Keratinocyte (primary cell): ENCODE measurements at regions not wholly inside any gene's neighbourhood (a gene's known extent, or its start where the extent isn't known, plus 50 kb on each side); places are given as distances from the start of the nearest gene placed in this dataset.

Source experiments
- DNase-seq: peaks from one replicate; pipeline ENCODE4 v3.0.0-alpha.2; 2011; ENCODE audit warnings: low read depth, missing footprints, low spot score
- FAIRE-seq: peaks from 2 replicates; lab custom pipeline; 2011; peaks lifted over from hg19 to GRCh38; lab: Jason Lieb, UNC
- H2AFZ ChIP-seq: 2 replicates; pipeline ENCODE4 v1.6.0; 2012; ENCODE audit warnings: low read length, control low read depth, inconsistent platforms; ENCODE audit not compliant: control insufficient read depth
- H3K27ac ChIP-seq: 2 replicates; pipeline ENCODE4 v1.5.1; 2011; ENCODE audit warnings: low read length; ENCODE audit not compliant: control insufficient read depth, insufficient read depth
- H3K27me3 ChIP-seq: 3 replicates; pipeline ENCODE4 v1.6.0; 2011; ENCODE audit warnings: low read length; ENCODE audit not compliant: control insufficient read depth, insufficient read depth; ENCODE audit errors: extremely low read depth
- H3K36me3 ChIP-seq, 2 experiments: 2 replicates in 1 of 2; 3 replicates in 1 of 2; pipeline ENCODE4 v1.5.1; 2011; ENCODE audit warnings: low read length in 2 of 2, mild to moderate bottlenecking in 1 of 2; ENCODE audit not compliant: control insufficient read depth in 2 of 2, insufficient read depth in 2 of 2; ENCODE audit errors: extremely low read depth in 1 of 2
- H3K4me1 ChIP-seq: 3 replicates; pipeline ENCODE4 v1.5.1; 2011; ENCODE audit warnings: low read length; ENCODE audit not compliant: control insufficient read depth, insufficient read depth; ENCODE audit errors: extremely low read depth
- H3K4me2 ChIP-seq: 3 replicates; pipeline ENCODE4 v1.6.0; 2011; ENCODE audit warnings: low read depth, low read length; ENCODE audit not compliant: control insufficient read depth, insufficient read depth; ENCODE audit errors: extremely low read depth
- H3K4me3 ChIP-seq, 3 experiments: fragments of 200-600 bp in 1 of 3; sonication (generic) in 1 of 3; 2 replicates in 2 of 3; 3 replicates in 1 of 3; pipeline ENCODE4 v1.5.1; 2011 to 2016; ENCODE audit warnings: low read length in 3 of 3, mild to moderate bottlenecking in 3 of 3, control low read depth in 2 of 3, inconsistent platforms in 1 of 3, low read depth in 1 of 3, mixed read lengths in 1 of 3, mixed run types in 1 of 3, moderate library complexity in 1 of 3; ENCODE audit not compliant: control insufficient read depth in 2 of 3, insufficient read depth in 2 of 3; ENCODE audit errors: extremely low read depth in 1 of 3
- H3K79me2 ChIP-seq: 2 replicates; pipeline ENCODE4 v1.6.0; 2012; ENCODE audit warnings: low read length; ENCODE audit not compliant: control insufficient read depth, insufficient read depth
- H3K9ac ChIP-seq: 3 replicates; pipeline ENCODE4 v1.6.0; 2011; ENCODE audit warnings: low read length; ENCODE audit not compliant: control insufficient read depth, insufficient read depth; ENCODE audit errors: extremely low read depth
- H3K9me1 ChIP-seq: 3 replicates; pipeline ENCODE4 v1.6.0; 2011; ENCODE audit warnings: low read length; ENCODE audit not compliant: control insufficient read depth, insufficient read depth; ENCODE audit errors: extremely low read depth
- H3K9me3 ChIP-seq: 2 replicates; pipeline ENCODE4 v1.5.1; 2012; ENCODE audit warnings: low read depth, low read length; ENCODE audit not compliant: control insufficient read depth
- H4K20me1 ChIP-seq: 3 replicates; pipeline ENCODE4 v1.6.0; 2011; ENCODE audit warnings: low read length; ENCODE audit not compliant: control insufficient read depth, insufficient read depth; ENCODE audit errors: extremely low read depth
- EZH2 ChIP-seq: IDR thresholded peaks from one replicate; pipeline ENCODE4 v1.6.1; 2012; ENCODE audit warnings: inconsistent platforms, mild to moderate bottlenecking, low read length, moderate library complexity
- dilution Hi-C: fragments of 300-500 bp; cut with MboI; formaldehyde crosslinking; loops from one replicate; pipeline ENCODE4 v1.7.0; 2020; ENCODE audit warnings: low sequenced_read_pairs; ENCODE audit not compliant: extremely low pct_ligation_motif_present
- TF ChIP-seq, protein P1 (sequence below), 3 experiments: IDR thresholded peaks in 1 of 3; conservative IDR thresholded peaks in 1 of 3; optimal IDR thresholded peaks in 1 of 3; 2 replicates in 2 of 3; 3 replicates in 1 of 3; pipeline versions ENCODE3 to v1.5.1; 2011; ENCODE audit warnings: low read length in 3 of 3, mild to moderate bottlenecking in 3 of 3, moderate library complexity in 2 of 3, control low read depth in 1 of 3, inconsistent platforms in 1 of 3; ENCODE audit not compliant: insufficient read depth in 2 of 3; ENCODE audit errors: extremely low read depth in 1 of 3

- FAIRE-seq = no peak
- Histone ChIP-seq H3K4me2 (no peak overlapping the region), H4K20me1 (no peaks in the 10 kb centered on the region), H3K27ac (no peak overlapping the region), H3K79me2 (no peaks in the 10 kb centered on the region), H3K9me1 (no peaks in the 10 kb centered on the region), H3K4me3 (no peak overlapping the region), H3K36me3 (no peaks in the 10 kb centered on the region), H3K27me3 (no peaks in the 10 kb centered on the region), H3K9me3 (no peaks in the 10 kb centered on the region), H2AFZ (no peak overlapping the region), H3K4me1 (no peaks in the 10 kb centered on the region), H3K9ac (no peak overlapping the region)
- dilution Hi-C loops = no loop called here
- TF ChIP-seq, protein P1, sequence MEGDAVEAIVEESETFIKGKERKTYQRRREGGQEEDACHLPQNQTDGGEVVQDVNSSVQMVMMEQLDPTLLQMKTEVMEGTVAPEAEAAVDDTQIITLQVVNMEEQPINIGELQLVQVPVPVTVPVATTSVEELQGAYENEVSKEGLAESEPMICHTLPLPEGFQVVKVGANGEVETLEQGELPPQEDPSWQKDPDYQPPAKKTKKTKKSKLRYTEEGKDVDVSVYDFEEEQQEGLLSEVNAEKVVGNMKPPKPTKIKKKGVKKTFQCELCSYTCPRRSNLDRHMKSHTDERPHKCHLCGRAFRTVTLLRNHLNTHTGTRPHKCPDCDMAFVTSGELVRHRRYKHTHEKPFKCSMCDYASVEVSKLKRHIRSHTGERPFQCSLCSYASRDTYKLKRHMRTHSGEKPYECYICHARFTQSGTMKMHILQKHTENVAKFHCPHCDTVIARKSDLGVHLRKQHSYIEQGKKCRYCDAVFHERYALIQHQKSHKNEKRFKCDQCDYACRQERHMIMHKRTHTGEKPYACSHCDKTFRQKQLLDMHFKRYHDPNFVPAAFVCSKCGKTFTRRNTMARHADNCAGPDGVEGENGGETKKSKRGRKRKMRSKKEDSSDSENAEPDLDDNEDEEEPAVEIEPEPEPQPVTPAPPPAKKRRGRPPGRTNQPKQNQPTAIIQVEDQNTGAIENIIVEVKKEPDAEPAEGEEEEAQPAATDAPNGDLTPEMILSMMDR (optimal IDR thresholded peaks at IDR 0.05 in 1 of 3, IDR thresholded peaks at IDR 0.05 in 1 of 3, conservative IDR thresholded peaks at IDR 0.05 in 1 of 3; ENCODE audit: extremely low read depth in 1 of 3, insufficient read depth in 2 of 3, low read length in 3 of 3) = no peak
- TF ChIP-seq EZH2 = no peak
- no peak for DNase-seq
Measured at GRCh38 chr19:13646758-13647157, 117.6 kb upstream of the MRI1 start.

DNA sequence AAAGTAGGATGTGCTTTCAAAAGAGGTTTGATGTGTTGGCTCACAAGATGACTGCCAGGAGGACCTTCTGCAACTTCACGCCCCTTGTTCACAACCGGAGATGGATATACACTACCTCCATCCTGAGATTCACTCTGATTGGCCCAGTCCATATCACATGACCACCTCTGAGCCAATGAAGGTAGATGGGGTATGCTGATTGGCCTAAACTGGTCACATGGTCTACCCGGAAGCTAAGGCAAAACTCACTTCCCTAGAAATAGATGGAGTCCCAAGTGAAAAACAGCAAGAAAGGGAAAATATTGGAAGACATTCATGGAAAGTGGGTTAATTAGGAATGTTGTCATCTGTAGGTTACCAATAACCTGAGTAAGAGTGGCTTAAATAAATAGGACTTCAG, 119.7 kb upstream of the MRI1 start:
- no peaks in the 10 kb centered on the region for H3K4me1 ChIP-seq
- no peak for TF ChIP-seq EZH2
- TF ChIP-seq, protein P1 (optimal IDR thresholded peaks at IDR 0.05 in 1 of 3, IDR thresholded peaks at IDR 0.05 in 1 of 3, conservative IDR thresholded peaks at IDR 0.05 in 1 of 3; ENCODE audit: extremely low read depth in 1 of 3, insufficient read depth in 2 of 3, low read length in 3 of 3) = no peak
- DNase-seq = no peak
- H3K27ac ChIP-seq = no peak overlapping the region
- H3K9me3 ChIP-seq = no peaks in the 10 kb centered on the region
- no peaks in the 10 kb centered on the region for H3K79me2 ChIP-seq
- H4K20me1 ChIP-seq = no peaks in the 10 kb centered on the region
- no peak overlapping the region for H2AFZ ChIP-seq
- no peak for FAIRE-seq
- H3K9ac ChIP-seq = no peak overlapping the region
- H3K4me2 ChIP-seq = no peak overlapping the region
- no peaks in the 10 kb centered on the region for H3K27me3 ChIP-seq
- H3K9me1 ChIP-seq = no peaks in the 10 kb centered on the region
- no peak overlapping the region for H3K4me3 ChIP-seq
- dilution Hi-C loops = no loop called here
- H3K36me3 ChIP-seq = no peaks in the 10 kb centered on the region
